NCI-H2081 (cell line): ENCODE measurements at regions not wholly inside any gene's neighbourhood (a gene's known extent, or its start where the extent isn't known, plus 50 kb on each side); places are given as distances from the start of the nearest gene placed in this dataset.
"Not testable (repeated sequence)": the region's sequence is repeated elsewhere in the genome, so short reads cannot be mapped to it uniquely, and the experiment has no call there.

ENCODE experiments used
- DNase-seq, 2 experiments: peaks; one replicate each; lab custom pipeline; 2025; lab: John Stamatoyannopoulos, UW

DNA sequence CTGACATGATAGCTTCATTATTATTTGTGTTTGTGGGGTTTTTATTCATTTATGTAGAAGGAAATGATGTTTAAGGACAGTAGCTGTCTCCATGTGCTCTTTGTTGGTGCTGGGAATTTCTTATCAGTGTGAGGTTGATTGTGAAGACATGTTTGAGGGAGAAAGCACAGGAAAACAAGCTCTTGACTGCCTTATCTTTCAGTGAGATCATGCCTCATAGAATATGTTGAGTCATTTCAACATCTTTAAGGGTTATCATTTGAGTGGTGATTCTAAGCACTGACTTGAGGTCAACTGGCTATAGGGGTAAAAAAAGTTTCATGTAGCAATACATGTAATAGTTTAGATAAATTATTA is 405.1 kb upstream of the ADAMTS5 start:
- no peak for DNase-seq

DNA sequence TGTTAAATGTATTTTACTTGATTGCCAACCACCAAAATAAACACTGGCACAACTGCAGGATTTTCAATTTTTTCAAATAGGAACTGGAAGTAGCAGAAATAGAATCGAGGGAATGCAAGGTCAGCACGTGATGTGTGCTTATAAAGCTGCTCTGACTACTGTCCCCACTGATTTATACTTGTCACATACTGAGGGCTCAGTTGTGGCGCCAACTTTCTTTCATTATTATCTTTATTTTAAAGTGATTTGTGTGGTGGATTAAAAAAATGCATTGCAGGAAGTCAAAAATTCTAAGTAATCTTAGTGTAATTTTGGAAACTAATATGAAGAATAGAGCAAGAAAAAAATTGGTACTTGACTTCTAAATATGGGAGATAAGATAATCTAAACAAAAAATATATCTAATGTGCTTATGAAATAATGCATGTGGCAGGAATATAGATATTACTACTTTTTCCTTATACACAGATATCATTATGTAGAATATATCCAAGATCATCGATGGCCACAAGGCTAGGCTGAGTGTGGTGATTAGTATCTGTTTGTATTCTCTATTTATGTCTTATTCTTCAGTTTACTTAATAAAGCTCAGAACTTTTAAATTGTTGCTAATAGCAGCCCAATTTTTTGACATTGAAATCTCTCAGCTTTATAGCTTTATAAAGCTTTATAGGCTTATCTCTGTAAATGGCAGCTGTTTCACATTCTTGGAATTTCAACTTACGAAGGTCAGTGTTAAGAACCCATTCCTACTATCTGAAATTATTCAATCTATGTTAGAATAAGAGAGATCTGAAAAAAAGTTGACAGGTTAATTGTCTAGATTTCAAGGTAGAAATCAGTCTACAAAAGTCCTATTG is 404.5 kb upstream of the ADAMTS5 start:
- DNase-seq = no peak

DNA sequence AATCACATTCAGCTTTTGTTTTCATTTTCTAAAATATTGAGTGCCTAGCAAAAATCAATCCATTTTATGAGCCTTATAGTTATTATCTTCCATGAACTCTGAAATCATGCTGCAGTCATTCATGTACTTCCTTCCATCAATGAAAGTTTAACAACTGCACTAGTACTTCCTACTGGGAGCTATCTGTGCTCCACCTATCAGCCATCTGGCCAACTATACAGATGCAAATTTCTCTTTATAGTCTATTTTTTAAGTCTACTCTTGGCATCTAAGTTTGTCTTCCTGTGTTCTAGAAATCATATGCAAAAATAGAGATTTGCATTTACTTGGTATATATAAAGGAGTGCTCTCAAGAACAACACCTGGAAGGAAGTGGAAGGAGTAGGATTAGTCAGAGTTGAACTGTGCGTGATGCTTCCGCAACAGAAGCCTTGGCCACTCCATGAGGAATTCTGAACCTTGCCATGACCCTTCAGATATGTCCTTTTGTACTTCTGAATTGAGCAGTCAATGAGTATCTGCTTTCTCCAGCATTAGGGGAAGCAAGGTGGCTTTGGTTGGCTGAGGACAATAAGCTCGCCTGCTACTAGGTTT is 403.2 kb upstream of the ADAMTS5 start:
- DNase-seq = no peak

DNA sequence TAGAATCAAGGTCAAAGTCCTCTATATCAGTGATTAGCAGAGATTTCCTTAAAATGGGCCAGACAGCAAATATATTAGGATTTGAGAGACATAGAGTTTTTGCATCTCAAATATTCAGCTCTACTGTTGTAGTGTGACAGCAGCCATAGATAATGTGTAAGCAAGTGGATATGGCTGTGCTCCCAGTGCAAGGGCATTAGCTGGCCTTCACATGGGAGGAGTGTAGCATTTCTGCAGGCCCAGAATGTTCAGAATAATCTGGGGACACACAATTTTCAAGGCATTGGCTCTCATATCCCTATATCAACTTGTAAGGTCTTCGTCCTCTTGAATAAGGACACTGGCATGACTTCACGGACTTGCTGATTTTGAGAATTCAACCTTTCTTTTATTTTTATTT is 402.3 kb upstream of the ADAMTS5 start:
- DNase-seq = no peak

DNA sequence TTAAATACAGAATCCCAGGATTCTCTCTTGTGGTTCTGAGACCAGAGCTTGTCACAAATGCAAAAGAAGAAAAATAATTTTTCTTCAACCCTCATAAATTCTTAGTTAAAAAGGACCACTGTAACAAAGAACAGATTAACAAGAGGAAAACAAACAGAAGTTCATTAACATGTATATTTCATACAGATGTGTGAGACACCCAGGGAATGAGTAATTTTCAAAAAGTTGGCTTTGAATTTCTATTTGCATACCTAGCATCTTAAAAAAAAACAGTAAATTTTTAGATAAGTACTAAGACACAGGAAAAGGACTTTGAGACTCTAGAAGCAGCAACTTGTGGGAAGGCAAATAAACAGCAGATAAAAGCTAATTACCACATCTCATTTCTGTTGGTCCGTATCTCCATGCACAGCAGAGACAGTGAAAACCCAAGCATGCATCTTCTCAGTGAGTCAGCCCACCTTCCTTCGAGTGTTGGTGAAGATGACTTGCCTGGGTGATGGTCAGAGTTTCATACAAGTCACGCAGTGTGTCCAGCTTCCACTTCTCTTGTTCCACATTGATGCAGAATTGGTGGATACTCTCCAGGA is 399.9 kb upstream of the ADAMTS5 start:
- no peak for DNase-seq

DNA sequence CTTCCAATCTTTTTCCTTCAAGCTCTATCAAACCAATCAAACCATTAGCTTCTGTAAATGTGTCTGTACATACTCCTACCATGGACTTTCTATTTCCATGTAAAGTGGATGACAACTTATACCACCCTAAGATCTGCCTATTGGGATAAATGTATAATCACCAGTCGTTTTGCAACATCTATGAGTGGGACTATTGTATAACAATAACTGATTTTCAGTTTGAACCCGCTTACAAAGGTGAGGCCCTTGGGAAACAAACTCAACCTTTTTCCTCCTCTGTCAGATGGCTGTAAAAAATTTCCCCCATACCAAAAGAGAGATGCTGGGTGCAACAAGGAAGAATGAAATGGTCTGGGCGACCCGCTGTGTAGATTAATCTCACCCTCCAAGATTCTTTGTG is 399.1 kb upstream of the ADAMTS5 start:
- no peak for DNase-seq

DNA sequence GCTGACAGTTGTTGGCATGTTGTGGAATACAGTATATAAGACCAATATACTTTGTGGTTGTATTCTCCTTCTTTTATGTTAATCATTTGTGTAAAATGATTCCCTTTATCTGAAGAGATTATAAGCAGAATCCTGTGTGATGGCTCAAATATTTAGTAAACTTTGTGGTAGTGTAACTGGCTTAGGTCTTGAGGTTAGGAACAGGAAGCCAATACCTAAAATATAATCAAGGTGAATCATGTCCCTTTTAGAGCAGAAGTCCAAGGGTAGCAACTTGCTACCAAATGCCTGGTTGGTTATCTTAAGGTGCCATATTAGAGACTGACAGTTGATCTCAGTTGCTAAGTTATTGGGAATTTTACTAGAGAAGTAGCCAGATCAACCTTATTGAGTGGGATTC is 398.5 kb upstream of the ADAMTS5 start:
- DNase-seq = no peak

DNA sequence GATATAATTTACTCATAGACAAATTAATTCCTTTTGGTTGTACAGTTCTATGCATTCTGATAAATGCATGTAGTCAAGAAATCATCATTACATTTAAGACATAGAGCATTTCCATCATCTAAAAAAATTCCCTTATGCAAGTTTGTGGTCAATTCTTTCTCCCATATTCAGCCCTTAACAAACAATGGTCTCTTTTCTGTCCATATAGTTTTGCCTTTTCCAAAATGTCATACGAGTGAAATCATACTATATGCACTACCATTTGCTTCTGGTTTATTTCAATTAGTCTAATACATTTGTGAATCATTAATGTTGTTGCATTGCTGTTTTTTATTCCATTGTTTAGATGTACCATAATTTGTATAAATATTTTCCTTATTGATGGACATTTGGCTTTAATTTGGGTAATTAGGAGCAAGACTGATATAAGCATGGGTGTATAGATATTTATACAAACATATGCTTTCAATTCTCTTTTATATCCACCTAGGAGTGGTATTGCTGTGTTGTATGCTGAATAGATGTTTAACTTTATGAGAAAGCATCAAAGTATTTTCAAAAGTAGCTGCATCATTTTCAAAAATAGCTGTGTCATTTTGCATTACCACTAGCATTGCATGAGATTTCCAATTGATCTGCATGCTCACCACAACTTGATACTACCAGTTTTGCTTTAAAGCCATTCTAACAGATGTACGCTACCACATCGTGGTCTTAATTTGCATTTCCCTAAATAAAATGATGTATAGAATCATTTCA is 397.0 kb upstream of the ADAMTS5 start:
- DNase-seq = no peak

DNA sequence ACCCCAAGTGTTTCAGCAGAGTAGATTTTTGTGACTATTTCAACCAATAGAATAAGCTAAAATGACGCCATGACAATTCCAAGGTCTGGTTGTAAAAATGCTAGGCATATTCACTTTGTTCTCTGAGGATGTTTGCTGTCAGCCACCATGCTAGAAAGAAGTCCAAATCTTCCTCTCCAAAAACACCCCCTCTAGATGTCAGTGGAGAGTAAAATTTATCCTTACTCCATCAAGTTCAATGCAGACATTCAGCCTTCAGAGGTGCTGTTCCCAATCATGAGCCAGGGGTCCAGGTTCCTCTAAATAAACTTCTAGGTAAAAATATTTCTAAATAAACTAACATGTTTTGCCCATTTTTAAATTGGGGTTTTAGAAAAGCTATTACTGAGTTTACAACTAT is 395.4 kb upstream of the ADAMTS5 start:
- no peak for DNase-seq

DNA sequence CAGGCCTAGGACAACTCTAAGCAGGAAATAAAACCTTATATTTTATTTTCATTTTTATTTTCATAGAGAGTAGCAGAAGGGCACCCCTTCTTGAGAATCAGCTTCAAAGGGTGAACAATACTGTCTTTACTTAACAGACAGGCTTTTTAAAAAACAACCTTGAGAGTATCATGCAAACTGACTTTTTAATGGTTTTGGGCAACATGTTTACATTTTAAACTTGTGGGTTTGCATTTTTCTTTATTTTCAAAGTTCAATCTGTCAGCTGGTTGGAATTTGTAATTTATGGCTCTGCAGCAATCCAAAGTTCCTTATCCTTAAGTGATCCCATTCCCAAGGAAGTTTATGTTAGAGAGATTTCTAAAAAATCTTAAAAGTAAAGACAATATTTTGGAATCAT is 392.3 kb upstream of the ADAMTS5 start:
- no peak for DNase-seq

DNA sequence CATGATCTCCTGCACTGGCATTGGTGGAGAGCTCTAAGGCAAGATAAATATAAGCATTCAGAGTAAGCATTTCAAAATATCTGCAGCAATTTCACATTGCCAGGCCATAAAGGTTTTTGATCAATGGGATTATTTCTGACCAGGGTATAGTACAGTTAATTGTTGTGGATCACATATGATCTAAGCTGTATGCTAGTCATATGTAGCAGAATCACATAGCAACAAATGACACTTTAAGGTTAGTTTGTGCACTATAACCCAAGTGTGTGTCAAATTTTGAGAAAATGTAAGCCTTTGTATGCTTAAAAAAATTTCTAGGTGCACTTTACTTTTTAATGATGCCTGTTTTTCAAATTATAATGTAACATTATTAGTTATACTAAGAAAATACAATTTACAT is 386.0 kb upstream of the ADAMTS5 start:
- no peak for DNase-seq

DNA sequence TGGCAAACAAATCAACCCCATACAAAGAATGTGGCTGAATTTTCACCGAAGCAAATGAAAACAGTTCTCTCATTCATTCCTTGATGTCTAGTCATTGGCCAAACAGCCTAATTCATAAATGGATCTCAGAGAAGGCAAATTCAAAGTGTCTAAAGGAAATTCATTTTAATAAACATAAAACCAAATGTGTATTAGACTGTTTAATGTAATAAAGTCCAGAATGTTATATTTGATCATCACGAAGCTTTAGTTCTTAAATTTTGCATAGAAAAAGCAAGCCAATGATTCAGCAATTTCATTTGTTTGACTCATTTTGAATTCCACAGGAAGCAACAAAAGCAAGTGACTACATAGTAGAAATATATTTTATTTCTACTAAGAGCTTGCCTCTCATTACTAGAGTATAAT is 379.2 kb upstream of the ADAMTS5 start:
- DNase-seq = no peak

DNA sequence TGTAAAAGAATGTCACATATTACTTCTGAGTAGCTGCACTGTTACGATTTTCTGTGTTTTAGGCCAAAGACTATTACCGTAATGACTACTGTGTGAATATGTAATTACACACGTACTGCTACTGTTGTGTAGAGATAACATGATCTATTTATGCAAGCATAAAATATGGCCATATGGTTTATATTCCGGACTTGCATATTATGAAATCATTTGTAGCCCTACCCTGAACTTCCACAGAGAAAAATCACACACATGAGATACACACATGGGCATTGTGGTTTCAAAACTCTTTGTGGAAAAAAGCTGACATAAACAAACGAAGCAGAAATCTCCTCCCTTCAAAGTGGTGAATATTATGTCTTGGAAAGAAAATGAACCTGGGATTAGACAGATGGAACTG is 373.0 kb upstream of the ADAMTS5 start:
- DNase-seq = no peak

DNA sequence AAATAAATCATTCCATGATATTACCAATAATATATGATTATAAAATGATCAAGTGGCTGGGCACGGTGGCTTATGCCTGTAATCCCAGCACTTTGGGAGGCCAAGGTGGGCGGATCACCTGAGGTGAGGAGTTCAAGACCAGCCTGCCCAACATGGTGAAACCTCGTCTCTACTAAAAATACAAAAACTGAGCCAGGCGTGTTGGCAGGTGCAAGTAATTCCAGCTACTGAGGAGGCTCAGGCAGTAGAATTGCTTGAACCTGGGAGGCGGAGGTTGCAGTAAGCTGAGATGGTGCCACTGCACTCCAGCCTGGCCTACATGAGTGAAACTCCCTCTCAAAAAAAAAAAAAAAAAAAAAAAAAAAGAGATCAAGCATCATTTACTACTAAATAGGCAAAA is 371.1 kb upstream of the ADAMTS5 start:
- not testable (repeated sequence) for DNase-seq

DNA sequence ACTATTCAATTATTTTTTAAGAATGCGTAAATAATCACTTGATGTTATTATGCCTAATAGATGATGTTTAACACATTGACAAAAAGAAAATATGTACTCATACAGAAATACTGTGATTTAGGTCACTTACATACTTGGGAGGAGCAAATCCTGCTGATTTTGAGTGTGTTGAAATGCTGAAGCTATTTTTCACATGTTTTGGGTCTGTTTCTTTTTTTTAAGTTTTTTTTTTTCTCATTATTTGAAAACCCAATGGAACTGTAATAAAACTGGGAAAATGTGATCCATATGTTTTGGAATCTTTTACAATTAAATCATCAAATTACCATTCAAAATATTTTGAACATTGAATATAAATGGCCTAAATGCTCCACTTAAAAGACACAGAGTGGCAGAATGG is 366.2 kb upstream of the ADAMTS5 start:
- DNase-seq = no peak

DNA sequence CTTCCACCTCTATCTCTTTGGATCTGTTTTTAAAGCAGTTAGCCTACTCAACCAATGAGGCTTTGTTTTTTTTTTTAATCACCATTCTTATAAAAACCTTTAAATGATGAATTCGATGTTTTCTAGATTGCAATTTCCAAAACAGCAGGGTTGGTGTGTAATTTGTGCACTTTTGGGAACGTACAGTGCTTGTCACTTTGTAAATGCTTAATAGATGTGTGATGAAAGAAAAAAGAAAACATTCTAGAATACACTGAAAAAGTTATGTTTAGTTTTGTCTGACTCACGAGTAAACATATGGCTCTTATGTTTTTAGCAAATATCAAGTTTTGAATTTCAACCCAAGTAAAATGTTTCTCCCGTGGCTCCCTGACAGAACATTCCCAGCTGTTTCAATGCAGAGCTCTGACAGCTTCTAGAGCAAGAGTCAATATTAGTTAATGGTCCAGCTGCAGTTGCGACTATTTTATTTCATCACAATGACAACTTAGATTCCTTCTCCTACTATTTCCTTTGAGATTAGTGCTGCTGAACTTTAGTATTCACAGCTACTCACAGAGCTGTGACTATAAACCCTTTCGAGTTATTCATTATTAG is 362.5 kb upstream of the ADAMTS5 start:
- no peak for DNase-seq

DNA sequence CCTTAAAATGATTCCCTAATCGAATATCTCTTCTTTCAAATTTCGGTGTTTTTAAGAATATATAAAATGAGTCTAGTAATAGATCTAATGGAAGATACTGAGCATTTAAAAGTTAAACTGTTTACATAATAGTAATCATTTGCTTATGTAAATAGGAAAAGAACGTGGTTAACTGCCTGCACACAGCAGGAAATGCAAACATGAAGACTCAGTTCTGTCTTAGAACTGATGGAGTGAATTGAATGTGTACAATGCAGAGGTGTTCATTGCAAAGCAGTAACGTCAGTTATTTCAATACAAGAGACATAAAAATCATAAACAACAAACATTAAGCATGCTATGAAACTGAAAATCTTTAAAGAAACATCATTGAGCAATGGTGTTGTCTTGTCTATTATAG is 359.4 kb upstream of the ADAMTS5 start:
- DNase-seq = no peak

DNA sequence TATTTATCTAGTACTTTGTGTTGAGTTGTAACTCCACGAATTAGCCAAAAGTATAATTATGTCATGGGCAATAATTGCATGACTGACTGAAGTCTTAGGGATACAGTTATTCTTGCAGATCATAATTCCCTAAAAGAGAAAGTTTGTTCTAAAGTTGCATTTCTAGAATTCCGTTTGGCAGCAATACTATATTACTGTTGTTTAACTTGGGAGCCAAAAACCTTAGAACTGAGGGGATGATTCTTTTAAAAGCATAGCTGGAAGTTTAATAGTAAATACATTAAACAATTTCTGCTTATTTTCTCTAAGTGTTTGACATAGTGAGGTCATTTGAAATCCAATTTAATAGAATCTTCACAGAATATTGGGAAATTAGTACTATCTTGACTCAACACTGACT is 356.4 kb upstream of the ADAMTS5 start:
- DNase-seq = no peak

DNA sequence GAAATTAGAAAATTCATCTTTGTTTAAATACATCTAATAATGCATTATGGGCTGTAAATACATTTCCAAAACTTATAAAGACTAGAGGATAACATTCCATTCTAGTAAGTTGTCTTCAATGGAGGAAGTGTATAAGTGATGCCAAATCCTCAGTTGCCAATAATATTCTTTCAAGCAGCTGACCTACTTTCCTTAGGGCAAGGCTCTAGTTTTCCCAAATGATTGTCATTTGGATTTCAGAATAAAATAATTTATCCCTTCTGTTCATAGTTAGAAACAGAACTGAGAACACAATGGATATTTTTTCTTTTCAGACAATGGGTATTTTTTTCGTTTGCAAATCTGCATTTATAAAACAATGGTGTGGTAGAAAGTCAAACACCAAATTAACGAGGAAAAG is 354.9 kb upstream of the ADAMTS5 start:
- DNase-seq = no peak

DNA sequence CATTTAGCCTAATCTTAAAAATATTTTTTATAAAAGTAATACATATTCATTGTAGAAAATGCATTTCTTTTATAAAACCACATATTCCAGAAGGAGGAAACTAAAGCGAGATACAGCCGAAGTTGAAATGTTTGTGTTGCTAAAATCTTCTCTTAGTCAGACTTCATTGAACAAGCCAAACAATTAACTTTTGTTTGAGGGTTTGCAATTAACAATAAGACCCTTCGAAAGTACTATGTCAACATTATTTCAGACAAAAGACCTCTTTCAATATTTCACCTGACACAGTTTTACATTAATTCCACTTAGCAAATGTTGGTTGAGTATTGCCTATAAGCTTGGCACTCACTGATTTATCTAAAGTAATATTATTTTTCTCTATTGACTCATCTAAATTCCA is 354.0 kb upstream of the ADAMTS5 start:
- no peak for DNase-seq

DNA sequence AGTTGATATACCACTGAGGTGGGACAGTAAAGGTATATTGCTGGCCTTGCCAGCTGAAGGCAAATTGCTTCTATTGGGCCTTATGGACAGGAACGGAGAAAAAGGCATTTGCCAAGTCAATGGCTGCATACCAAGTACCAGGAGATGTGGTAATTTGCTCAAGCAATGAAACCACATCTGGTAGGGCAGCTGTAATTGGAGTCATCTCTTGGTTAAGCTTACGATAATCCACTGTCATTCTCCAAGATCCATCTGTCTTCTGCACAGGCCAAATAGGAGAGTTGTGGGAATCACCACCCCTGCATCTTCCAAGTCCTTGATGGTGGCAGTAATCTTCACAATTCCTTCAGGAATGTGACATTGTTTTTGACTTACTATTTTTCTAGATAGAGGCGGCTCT is 350.7 kb upstream of the ADAMTS5 start:
- DNase-seq = not testable (repeated sequence)

DNA sequence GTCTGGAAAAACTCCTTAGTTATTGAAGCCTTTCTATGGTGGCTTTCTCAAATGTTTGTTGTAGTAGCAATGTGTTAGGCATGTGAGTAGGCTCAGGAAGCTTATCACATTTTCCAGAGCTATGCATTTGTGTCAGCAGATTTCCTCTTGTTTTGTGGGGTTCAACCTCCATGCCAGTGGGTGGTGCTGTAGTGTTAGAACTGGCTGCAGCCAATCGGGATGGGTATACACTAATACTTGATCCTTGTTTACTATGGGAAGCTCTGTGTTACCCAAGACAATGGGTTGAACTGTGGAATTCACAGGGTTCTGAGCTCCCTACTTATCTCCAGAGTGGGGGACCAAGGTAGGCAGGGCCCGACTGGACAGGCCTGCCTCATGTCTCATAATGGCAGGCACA is 348.5 kb upstream of the ADAMTS5 start:
- no peak for DNase-seq
